ENCODE measurements at regions not wholly inside any gene's neighbourhood (a gene's known extent, or its start where the extent isn't known, plus 50 kb on each side); places are given as distances from the start of the nearest gene placed in this dataset.

- CTCF ChIA-PET: interaction anchor here (0.8 to 13.0 kb wide), 12 partner anchors 8 to 79 kb away, joined by 3 to 135 read pairs (median 5); no protein-coding TSS in a partner anchor
- Mint-ChIP-seq H3K4me3 (peak overlapping the region; percentile 5), H3K27ac (peak overlapping the region; percentile 95), H3K27me3 (no peaks in the 10 kb centered on the region), H3K4me1 (peaks cover 85% of the 10 kb centered on the region), H3K36me3 (ENCODE audit: low read depth) (peaks cover 18% of the 10 kb centered on the region), H3K9me3 (peaks cover 16% of the 10 kb centered on the region)
- DNase-seq: peak; percentile 12
- POLR2A ChIA-PET: no interaction called here
Measured at GRCh38 chr2:196241175-196241574, 69.8 kb upstream of the STK17B start.

- no peak overlapping the region for H3K4me3 Mint-ChIP-seq
- CTCF ChIA-PET: interaction anchor here (0.7 to 13.0 kb wide), 9 partner anchors 10 to 141 kb away, joined by 3 to 135 read pairs (median 6); partner anchors contain the start of gene STK17B
- H3K36me3 Mint-ChIP-seq (ENCODE audit: low read depth): peaks cover 10% of the 10 kb centered on the region
- no peaks in the 10 kb centered on the region for H3K27me3 Mint-ChIP-seq
- H3K9me3 Mint-ChIP-seq: peaks cover 8% of the 10 kb centered on the region
- H3K27ac Mint-ChIP-seq: peak overlapping the region; percentile 95
- peaks cover 76% of the 10 kb centered on the region for H3K4me1 Mint-ChIP-seq
- POLR2A ChIA-PET: no interaction called here
- peak; percentile 16 for DNase-seq
Measured at GRCh38 chr2:196242131-196242620, 70.8 kb upstream of the STK17B start.

GRCh38 chr2:196244516-196244915 lies 73.1 kb upstream of the STK17B start:
- Mint-ChIP-seq H3K27me3 (no peaks in the 10 kb centered on the region), H3K4me3 (no peak overlapping the region), H3K9me3 (no peaks in the 10 kb centered on the region), H3K36me3 (ENCODE audit: low read depth) (peaks cover 5% of the 10 kb centered on the region), H3K27ac (no peak overlapping the region), H3K4me1 (peaks cover 70% of the 10 kb centered on the region)
- ChIA-PET POLR2A (no interaction called here), CTCF (interaction anchor here (1.2 to 13.0 kb wide), 3 partner anchors 13 to 49 kb away, joined by 3 to 135 read pairs (median 4); no protein-coding TSS in a partner anchor)
- DNase-seq: no peak

GRCh38 chr2:196244966-196245365 lies 73.6 kb upstream of the STK17B start:
- peaks cover 70% of the 10 kb centered on the region for H3K4me1 Mint-ChIP-seq
- H3K36me3 Mint-ChIP-seq (ENCODE audit: low read depth): peaks cover 5% of the 10 kb centered on the region
- H3K27ac Mint-ChIP-seq: no peak overlapping the region
- no peaks in the 10 kb centered on the region for H3K9me3 Mint-ChIP-seq
- H3K27me3 Mint-ChIP-seq: no peaks in the 10 kb centered on the region
- ChIA-PET POLR2A (no interaction called here), CTCF (interaction anchor here (0.8 to 13.0 kb wide), 4 partner anchors 11 to 49 kb away, joined by 3 to 135 read pairs (median 4); no protein-coding TSS in a partner anchor)
- no peak for DNase-seq
- H3K4me3 Mint-ChIP-seq: no peak overlapping the region

GRCh38 chr2:196245378-196246140 lies 74.2 kb upstream of the STK17B start:
- H3K9me3 Mint-ChIP-seq: peaks cover under 1% of the 10 kb centered on the region
- POLR2A ChIA-PET: no interaction called here
- no peaks in the 10 kb centered on the region for H3K27me3 Mint-ChIP-seq
- peaks cover 70% of the 10 kb centered on the region for H3K4me1 Mint-ChIP-seq
- CTCF ChIA-PET: interaction anchor here (0.8 to 13.0 kb wide), 5 partner anchors 7 to 76 kb away, joined by 3 to 135 read pairs (median 4); no protein-coding TSS in a partner anchor
- H3K27ac Mint-ChIP-seq: no peak overlapping the region
- DNase-seq: no peak
- H3K36me3 Mint-ChIP-seq (ENCODE audit: low read depth): peaks cover 5% of the 10 kb centered on the region
- H3K4me3 Mint-ChIP-seq: no peak overlapping the region

- Mint-ChIP-seq H3K9me3 (peaks cover 8% of the 10 kb centered on the region), H3K4me3 (no peak overlapping the region), H3K4me1 (peaks cover 67% of the 10 kb centered on the region), H3K27ac (no peak overlapping the region), H3K36me3 (ENCODE audit: low read depth) (peaks cover 5% of the 10 kb centered on the region), H3K27me3 (no peaks in the 10 kb centered on the region)
- CTCF ChIA-PET: interaction anchor here (1.1 to 13.0 kb wide), 7 partner anchors 9 to 44 kb away, joined by 3 to 135 read pairs (median 4); no protein-coding TSS in a partner anchor
- DNase-seq: no peak
- POLR2A ChIA-PET: no interaction called here
Measured at GRCh38 chr2:196247114-196247975, 76.0 kb upstream of the STK17B start.

GRCh38 chr2:196247976-196248280 lies 76.5 kb upstream of the STK17B start:
- DNase-seq: no peak
- no peak overlapping the region for H3K27ac Mint-ChIP-seq
- H3K36me3 Mint-ChIP-seq (ENCODE audit: low read depth): peaks cover 9% of the 10 kb centered on the region
- H3K4me3 Mint-ChIP-seq: no peak overlapping the region
- ChIA-PET CTCF (interaction anchor here (1.1 to 13.0 kb wide), 6 partner anchors 9 to 44 kb away, joined by 3 to 135 read pairs (median 4); no protein-coding TSS in a partner anchor), POLR2A (no interaction called here)
- H3K27me3 Mint-ChIP-seq: no peaks in the 10 kb centered on the region
- H3K4me1 Mint-ChIP-seq: peaks cover 68% of the 10 kb centered on the region
- H3K9me3 Mint-ChIP-seq: peaks cover 12% of the 10 kb centered on the region

- H3K4me3 Mint-ChIP-seq: no peak overlapping the region
- H3K36me3 Mint-ChIP-seq (ENCODE audit: low read depth): peaks cover 12% of the 10 kb centered on the region
- POLR2A ChIA-PET: interaction anchor here (0.6 to 0.7 kb wide), 2 partner anchors 10 to 11 kb away, joined by 3 to 7 read pairs; no protein-coding TSS in a partner anchor
- peaks cover 74% of the 10 kb centered on the region for H3K4me1 Mint-ChIP-seq
- peaks cover 16% of the 10 kb centered on the region for H3K9me3 Mint-ChIP-seq
- H3K27me3 Mint-ChIP-seq: no peaks in the 10 kb centered on the region
- no peak for DNase-seq
- CTCF ChIA-PET: interaction anchor here (0.8 to 13.0 kb wide), 8 partner anchors 8 to 43 kb away, joined by 3 to 135 read pairs (median 4); no protein-coding TSS in a partner anchor
- H3K27ac Mint-ChIP-seq: no peak overlapping the region
Measured at GRCh38 chr2:196248467-196249094, 77.2 kb upstream of the STK17B start.

- H3K4me3 Mint-ChIP-seq: no peak overlapping the region
- ChIA-PET CTCF (interaction anchor here (0.8 to 13.0 kb wide), 4 partner anchors 8 to 27 kb away, joined by 3 to 135 read pairs (median 6); no protein-coding TSS in a partner anchor), POLR2A (interaction anchor here (0.7 kb wide), 1 partner anchor 11 kb away, joined by 3 read pairs; no protein-coding TSS in a partner anchor)
- H3K36me3 Mint-ChIP-seq (ENCODE audit: low read depth): peaks cover 15% of the 10 kb centered on the region
- no peaks in the 10 kb centered on the region for H3K27me3 Mint-ChIP-seq
- peaks cover 20% of the 10 kb centered on the region for H3K9me3 Mint-ChIP-seq
- DNase-seq: no peak
- H3K27ac Mint-ChIP-seq: no peak overlapping the region
- H3K4me1 Mint-ChIP-seq: peaks cover 72% of the 10 kb centered on the region
Measured at GRCh38 chr2:196249171-196249570, 77.8 kb upstream of the STK17B start.

GRCh38 chr2:196249860-196250259 lies 78.5 kb upstream of the STK17B start:
- POLR2A ChIA-PET: no interaction called here
- Mint-ChIP-seq H3K36me3 (ENCODE audit: low read depth) (peaks cover 15% of the 10 kb centered on the region), H3K4me1 (peaks cover 71% of the 10 kb centered on the region), H3K4me3 (no peak overlapping the region), H3K27me3 (no peaks in the 10 kb centered on the region), H3K27ac (peak overlapping the region; percentile 9), H3K9me3 (peaks cover 20% of the 10 kb centered on the region)
- CTCF ChIA-PET: interaction anchor here (13.0 kb wide), 1 partner anchor 7 kb away, joined by 135 read pairs; no protein-coding TSS in a partner anchor
- DNase-seq: no peak

- Mint-ChIP-seq H3K4me1 (peaks cover 61% of the 10 kb centered on the region), H3K4me3 (no peak overlapping the region), H3K27me3 (no peaks in the 10 kb centered on the region), H3K27ac (no peak overlapping the region), H3K36me3 (ENCODE audit: low read depth) (peaks cover 15% of the 10 kb centered on the region), H3K9me3 (peaks cover 20% of the 10 kb centered on the region)
- ChIA-PET CTCF (interaction anchor here (0.5 to 12.6 kb wide), 5 partner anchors 8 to 88 kb away, joined by 3 to 135 read pairs (median 3); no protein-coding TSS in a partner anchor), POLR2A (interaction anchor here (1.0 kb wide), 1 partner anchor 12 kb away, joined by 3 read pairs; no protein-coding TSS in a partner anchor)
- DNase-seq: no peak
Measured at GRCh38 chr2:196251132-196251531, 79.8 kb upstream of the STK17B start.

All from activated CD4-positive, alpha-beta T cell treated with anti-CD3 and anti-CD28 coated beads, Interleukin-2, amount 10 ng/mL, durations not matched to agents 7 days and 5 days (primary cell).